Hematopoietic multipotent progenitor cell treated with erythropoietin and hydrocortisone succinate and interleukin-3 and kit ligand, for 6 days (in vitro differentiated cells): ENCODE measurements at regions not wholly inside any gene's neighbourhood (a gene's known extent, or its start where the extent isn't known, plus 50 kb on each side); places are given as distances from the start of the nearest gene placed in this dataset.
"Not testable (repeated sequence)": the region's sequence is repeated elsewhere in the genome, so short reads cannot be mapped to it uniquely, and the experiment has no call there.

Experiments used
- DNase-seq: peaks from one replicate; pipeline ENCODE4 v3.0.0-alpha.2; 2015

- no peak for DNase-seq
These were observed 273.8 kb downstream of the RPS6KC1 start for GRCh38 chr1:213324859-213325258.

GRCh38 chr1:213325482-213325881 is 274.4 kb downstream of the RPS6KC1 start:
- DNase-seq = no peak

- no peak for DNase-seq
These were observed 275.4 kb downstream of the RPS6KC1 start for GRCh38 chr1:213326281-213327016.

GRCh38 chr1:213327017-213327667 is 276.1 kb downstream of the RPS6KC1 start:
- peak; percentile 13 for DNase-seq

GRCh38 chr1:213329406-213330008 is 278.5 kb downstream of the RPS6KC1 start:
- no peak for DNase-seq

GRCh38 chr1:213330281-213330680 is 279.2 kb downstream of the RPS6KC1 start:
- DNase-seq = no peak

GRCh38 chr1:213331631-213332175 is 280.7 kb downstream of the RPS6KC1 start:
- DNase-seq = no peak

GRCh38 chr1:213332491-213332890 is 281.4 kb downstream of the RPS6KC1 start:
- peak; percentile 4 for DNase-seq

- no peak for DNase-seq
These were observed 282.1 kb downstream of the RPS6KC1 start for GRCh38 chr1:213333121-213333520.

GRCh38 chr1:213335084-213335483 is 284.0 kb downstream of the RPS6KC1 start:
- no peak for DNase-seq

GRCh38 chr1:213337025-213337678 is 286.1 kb downstream of the RPS6KC1 start:
- no peak for DNase-seq

- no peak for DNase-seq
These were observed 289.6 kb downstream of the RPS6KC1 start for GRCh38 chr1:213340593-213340992.

GRCh38 chr1:213345621-213346020 is 294.6 kb downstream of the RPS6KC1 start:
- DNase-seq = no peak

GRCh38 chr1:213357403-213357802 is 306.4 kb downstream of the RPS6KC1 start:
- DNase-seq = no peak

- DNase-seq = not testable (repeated sequence)
These were observed 307.3 kb downstream of the RPS6KC1 start for GRCh38 chr1:213358368-213358767.

GRCh38 chr1:213362598-213362997 is 311.6 kb downstream of the RPS6KC1 start:
- DNase-seq = no peak

- DNase-seq = no peak
These were observed 315.2 kb downstream of the RPS6KC1 start for GRCh38 chr1:213366141-213366831.

GRCh38 chr1:213369465-213369864 is 318.4 kb downstream of the RPS6KC1 start:
- no peak for DNase-seq

GRCh38 chr1:213370523-213370922 is 319.5 kb downstream of the RPS6KC1 start:
- DNase-seq = no peak

- no peak for DNase-seq
These were observed 320.4 kb downstream of the RPS6KC1 start for GRCh38 chr1:213371525-213371846.

- DNase-seq = no peak
These were observed 321.0 kb downstream of the RPS6KC1 start for GRCh38 chr1:213371847-213372619.

- DNase-seq = peak; percentile 75
These were observed 323.3 kb downstream of the RPS6KC1 start for GRCh38 chr1:213374369-213374768.
